GM18951 (cell line): ENCODE measurements at regions not wholly inside any gene's neighbourhood (a gene's known extent, or its start where the extent isn't known, plus 50 kb on each side); places are given as distances from the start of the nearest gene placed in this dataset.

ENCODE experiments used
- POLR2A ChIP-seq: IDR thresholded peaks from 4 replicates; pipeline ENCODE4 v1.6.1; 2011; ENCODE audit warnings: mild to moderate bottlenecking; ENCODE audit not compliant: insufficient read length, insufficient read depth; ENCODE audit errors: extremely low read depth
- in situ Hi-C: fragments of 300-500 bp; cut with MboI; formaldehyde crosslinking; loops from one replicate; pipeline ENCODE4 v1.12.0; 2022; ENCODE audit warnings: low sequenced_read_pairs, mixed read lengths, inconsistent platforms; ENCODE audit not compliant: unreplicated experiment

GRCh38 chr7:156006024-156006423, 193.8 kb upstream of the SHH start:
- in situ Hi-C loops: no loop called here
- TF ChIP-seq POLR2A: no peak

- no peak for TF ChIP-seq POLR2A
- in situ Hi-C loops: no loop called here
Observed at GRCh38 chr7:156005202-156005691, 193.0 kb upstream of the SHH start.

DNA sequence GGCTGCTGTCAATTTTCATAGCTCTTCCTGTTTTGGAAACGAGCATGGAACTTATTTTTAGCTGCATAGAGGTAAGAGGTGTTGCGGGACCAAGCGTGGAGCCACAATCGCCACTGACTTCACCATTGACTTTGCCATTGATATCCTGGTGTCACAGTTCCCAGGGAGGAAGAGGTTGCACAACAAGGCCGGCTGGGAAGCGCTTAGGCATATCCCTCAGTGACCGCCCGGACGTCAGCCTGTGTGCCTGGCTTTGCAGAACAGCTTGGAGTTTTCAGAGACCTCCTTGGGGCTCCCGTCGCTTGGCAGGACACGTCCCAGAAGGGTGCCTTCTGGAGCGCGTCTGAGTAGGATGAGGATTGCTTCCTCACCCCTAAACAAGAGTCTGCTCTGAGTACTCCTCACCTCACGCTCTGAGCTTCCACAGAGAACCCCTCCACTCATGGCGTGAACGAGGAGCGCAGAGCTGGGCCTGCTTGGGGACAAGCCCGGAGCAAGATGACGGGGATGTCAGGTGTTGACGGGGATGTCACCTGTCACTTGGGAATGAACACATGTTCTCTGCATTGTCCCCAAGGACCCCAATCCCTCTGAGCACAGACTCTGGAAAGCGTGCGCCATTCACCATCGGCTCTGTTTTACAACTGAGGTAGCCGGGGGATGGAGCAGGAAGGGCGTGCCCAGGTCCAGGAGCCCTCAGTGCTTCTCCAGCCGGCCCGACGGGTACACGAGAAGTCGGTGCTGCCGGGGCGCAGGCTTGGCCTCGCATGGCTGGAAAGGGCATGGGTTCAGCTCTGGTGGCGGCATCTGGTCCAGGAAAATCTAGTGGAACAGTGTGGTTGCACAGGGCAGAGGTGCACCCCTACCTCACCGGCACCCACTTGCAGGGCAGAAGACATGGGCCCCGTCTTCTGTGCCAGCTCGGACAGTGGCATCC, 192.3 kb upstream of the SHH start:
- no peak for TF ChIP-seq POLR2A
- in situ Hi-C loops: no loop called here

DNA sequence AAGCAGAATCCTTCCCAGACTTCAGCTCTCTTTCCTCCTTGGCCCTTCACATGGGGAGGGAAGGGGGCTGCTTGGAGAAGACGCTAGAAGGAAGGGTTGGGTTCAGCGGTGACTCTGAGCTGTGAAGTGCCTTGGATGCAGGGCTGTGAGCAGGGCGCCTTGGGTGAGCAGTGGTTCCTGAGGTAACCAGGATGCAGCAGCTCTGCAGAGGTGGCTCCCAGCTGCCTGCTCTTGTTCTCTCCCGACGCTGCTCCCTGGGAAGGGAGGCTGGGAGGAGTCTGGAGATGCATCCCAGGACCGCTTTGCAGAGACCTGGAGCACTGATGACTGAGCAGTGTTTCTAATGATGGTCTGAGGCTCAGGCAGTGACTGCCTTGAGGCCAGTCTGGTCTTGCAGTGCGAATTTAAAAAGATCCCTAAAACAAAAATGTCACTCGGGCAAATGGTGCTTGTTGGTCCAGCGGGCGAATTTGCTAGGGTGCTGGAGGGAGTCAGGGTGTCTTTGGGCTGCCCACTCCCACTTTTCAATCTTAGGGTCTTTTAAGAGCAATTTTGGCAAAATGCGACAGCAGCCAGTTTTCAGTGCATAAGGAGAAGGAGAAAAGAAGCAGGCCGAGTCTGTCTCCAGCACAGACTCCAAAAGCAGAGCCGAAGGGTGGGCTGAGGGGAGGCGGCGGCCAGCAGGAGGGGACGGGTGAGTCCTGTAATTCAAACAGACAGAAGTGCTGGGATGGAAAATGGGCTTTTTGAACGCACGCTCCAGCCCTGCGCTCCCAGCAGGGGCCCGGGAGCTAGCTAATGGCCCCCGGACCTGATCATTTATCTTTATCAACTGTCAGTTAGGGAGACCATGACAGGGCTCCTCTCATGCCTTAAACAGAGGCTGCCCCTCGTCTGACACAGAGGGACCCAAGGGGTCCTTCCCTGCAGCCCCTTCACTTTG, 191.2 kb upstream of the SHH start:
- no peak for TF ChIP-seq POLR2A

DNA sequence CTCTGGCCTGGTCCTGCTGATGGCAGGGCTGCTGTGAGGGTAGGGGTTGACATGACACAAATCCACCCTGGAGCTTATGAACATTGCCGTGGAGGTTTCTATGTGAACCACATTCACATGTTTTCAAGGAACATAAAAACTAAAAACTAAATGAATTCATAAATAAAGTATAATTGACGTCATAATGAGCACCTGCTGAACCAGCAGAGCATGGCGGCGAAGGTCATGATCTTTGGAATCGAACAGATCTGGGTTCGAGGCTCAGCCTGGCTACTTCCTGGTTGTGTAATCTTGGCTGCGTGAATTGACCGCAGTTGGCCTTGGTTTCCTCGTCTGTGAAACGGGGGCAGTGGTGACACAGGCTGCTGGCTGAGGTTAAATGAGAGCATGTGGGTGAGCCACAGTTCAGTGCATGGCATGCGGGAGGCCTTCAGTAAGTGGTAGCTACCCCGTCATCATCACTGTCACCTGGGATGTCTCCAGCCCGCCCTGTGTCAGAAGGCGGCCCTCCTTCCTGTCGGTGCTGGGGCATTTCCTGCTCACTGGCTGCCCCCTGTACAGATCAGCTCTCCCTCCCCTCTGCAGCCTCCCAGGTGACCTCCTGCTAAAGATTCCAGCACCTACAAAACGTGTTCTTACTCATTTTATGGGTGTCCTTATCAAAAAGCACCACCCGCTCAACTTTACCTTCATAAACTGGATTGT, 190.3 kb upstream of the SHH start:
- no peak for TF ChIP-seq POLR2A
- in situ Hi-C loops: no loop called here

More for the DNA sequence above, 191.2 kb upstream of the SHH start:
- in situ Hi-C loops: no loop called here

GRCh38 chr7:156001496-156002260, 189.4 kb upstream of the SHH start:
- in situ Hi-C loops: no loop called here
- no peak for TF ChIP-seq POLR2A

GRCh38 chr7:156000601-156001396, 188.5 kb upstream of the SHH start:
- in situ Hi-C loops: no loop called here
- no peak for TF ChIP-seq POLR2A

GRCh38 chr7:155999631-156000489, 187.6 kb upstream of the SHH start:
- in situ Hi-C loops: no loop called here
- TF ChIP-seq POLR2A: no peak

DNA sequence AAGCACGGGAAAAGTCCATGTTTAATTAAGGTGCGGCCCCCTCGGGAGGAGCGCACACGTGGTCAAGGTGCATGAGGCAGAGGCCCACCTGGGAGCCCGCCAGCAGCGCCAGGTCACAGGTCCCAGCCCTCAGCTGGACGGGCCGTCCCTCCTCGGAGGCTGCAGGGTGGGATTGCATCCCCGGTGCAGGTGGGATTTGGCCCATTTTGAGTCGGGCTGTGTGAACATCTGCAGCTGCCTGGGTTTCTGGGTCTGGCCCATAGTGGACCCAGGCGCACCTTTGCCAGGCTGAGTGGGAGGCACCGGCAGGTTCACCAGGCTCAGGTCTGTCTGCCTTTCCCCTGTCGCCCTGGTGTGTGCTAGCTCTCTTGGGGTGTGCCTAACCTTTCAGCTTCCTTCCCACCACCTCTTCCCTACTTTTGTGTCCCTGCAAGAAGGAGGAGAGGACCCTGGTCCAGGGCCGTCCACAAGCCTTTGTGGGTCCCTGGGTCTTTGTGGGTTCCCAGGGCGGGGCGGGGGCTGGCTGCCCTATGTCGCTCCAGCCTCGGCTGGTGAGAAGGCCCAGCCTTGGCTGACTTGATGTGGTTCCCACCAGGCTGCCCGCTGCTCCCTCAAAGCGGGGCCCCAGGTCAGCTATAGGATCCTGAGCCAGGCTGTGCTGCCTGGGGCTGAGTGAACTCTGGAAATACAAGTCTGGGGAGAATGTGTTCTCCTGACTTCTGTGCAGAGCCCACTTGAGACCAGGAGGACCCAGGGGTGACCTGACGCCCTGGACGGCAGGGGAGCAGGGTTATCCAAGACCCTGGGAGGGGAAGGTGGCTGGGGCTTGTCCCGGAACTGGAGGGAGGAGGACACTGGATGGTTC, 186.7 kb upstream of the SHH start:
- in situ Hi-C loops: no loop called here
- no peak for TF ChIP-seq POLR2A

DNA sequence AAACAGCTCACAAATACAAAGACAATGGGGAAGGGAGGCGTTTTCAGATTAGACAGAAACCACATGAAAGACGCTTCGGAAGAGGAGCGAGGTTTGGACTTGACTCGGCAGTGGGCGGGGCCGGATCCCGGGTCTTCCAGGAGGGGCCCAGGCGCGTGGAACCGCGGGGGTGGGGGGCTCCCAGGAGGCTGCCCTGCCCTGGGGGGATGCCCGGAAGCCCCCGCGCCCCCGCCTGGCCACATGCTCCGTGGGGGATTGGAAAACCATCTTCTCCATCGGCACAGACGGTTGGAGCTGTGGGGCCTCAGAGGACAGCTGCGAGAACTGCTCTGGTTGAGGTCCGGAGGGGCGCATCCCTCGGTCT, 186.0 kb upstream of the SHH start:
- in situ Hi-C loops: no loop called here
- TF ChIP-seq POLR2A: no peak
